ENCODE measurements at regions not wholly inside any gene's neighbourhood (a gene's known extent, or its start where the extent isn't known, plus 50 kb on each side); places are given as distances from the start of the nearest gene placed in this dataset.

DNA sequence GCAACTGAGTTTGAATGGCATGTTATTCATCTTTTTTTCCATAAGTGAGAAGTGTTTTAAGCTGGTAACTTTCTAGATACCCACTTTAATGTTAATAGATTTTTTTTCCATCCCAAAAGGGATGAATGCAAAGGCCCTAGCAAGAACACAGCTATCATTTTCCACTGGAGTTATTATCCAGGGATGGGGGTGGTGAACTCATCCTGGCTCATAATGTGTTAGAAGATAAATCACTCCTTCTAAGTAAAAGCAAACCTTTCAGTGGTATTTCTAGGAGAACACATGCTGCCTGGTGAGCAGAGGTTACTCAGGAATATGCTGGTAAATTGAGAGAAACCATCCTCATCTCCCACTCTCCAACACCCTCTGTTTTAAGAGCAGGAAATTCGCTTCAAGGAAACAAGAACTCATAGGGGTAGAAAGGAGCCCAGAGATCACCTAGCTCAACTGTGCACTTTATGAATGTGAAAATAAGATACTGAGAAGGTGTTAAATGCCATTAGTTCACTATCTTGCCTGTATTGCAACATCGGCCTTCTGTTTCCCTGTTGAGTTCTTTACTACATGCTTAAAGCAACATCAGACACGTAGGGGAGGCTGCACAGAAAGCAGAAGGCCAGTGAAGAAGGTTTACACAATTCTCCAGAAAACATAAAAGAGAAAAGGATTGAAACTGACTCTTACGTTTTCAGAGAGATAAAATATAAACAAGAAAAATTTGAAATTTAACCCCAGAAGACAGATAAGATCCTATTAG, 264.0 kb upstream of the PRKCQ start:
- H2AFZ ChIP-seq (ENCODE audit: low read length): no peak overlapping the region
- DNase-seq (ENCODE audit: insufficient read length, low spot score, missing footprints): no peak
- H3K79me2 ChIP-seq (ENCODE audit: insufficient read depth, low read length): no peaks in the 10 kb centered on the region
- no peak overlapping the region for H3K4me3 ChIP-seq (ENCODE audit: insufficient read depth, low read length)
- TF ChIP-seq CTCF (IDR thresholded peaks at IDR 0.05; ENCODE audit: extremely low read depth, low read depth, low read length): no peak
- H3K9me3 ChIP-seq (ENCODE audit: low read depth, low read length): no peaks in the 10 kb centered on the region
- H3K27ac ChIP-seq (ENCODE audit: low read depth, low read length): no peak overlapping the region
- H3K4me2 ChIP-seq (ENCODE audit: insufficient read depth, low read length): no peak overlapping the region
- H4K20me1 ChIP-seq (ENCODE audit: insufficient read depth, low read length): no peaks in the 10 kb centered on the region
- H3K36me3 ChIP-seq (ENCODE audit: insufficient read depth, low read length): no peaks in the 10 kb centered on the region
- no peaks in the 10 kb centered on the region for H3K27me3 ChIP-seq (ENCODE audit: insufficient read depth, low read length)
- H3K4me1 ChIP-seq (ENCODE audit: insufficient read depth, low read length): no peaks in the 10 kb centered on the region

- Histone ChIP-seq H3K36me3 (ENCODE audit: insufficient read depth, low read length) (no peaks in the 10 kb centered on the region), H3K4me1 (ENCODE audit: insufficient read depth, low read length) (no peaks in the 10 kb centered on the region), H4K20me1 (ENCODE audit: insufficient read depth, low read length) (no peaks in the 10 kb centered on the region), H3K4me3 (ENCODE audit: insufficient read depth, low read length) (no peak overlapping the region), H3K27me3 (ENCODE audit: insufficient read depth, low read length) (no peaks in the 10 kb centered on the region), H2AFZ (ENCODE audit: low read length) (no peak overlapping the region), H3K27ac (ENCODE audit: low read depth, low read length) (no peak overlapping the region), H3K79me2 (ENCODE audit: insufficient read depth, low read length) (no peaks in the 10 kb centered on the region), H3K9me3 (ENCODE audit: low read depth, low read length) (no peaks in the 10 kb centered on the region), H3K4me2 (ENCODE audit: insufficient read depth, low read length) (no peak overlapping the region)
- no peak for TF ChIP-seq CTCF (IDR thresholded peaks at IDR 0.05; ENCODE audit: extremely low read depth, low read depth, low read length)
- peak; percentile 22 for DNase-seq (ENCODE audit: insufficient read length, low spot score, missing footprints)
These were observed 263.4 kb upstream of the PRKCQ start for GRCh38 chr10:6843481-6843881.

DNA sequence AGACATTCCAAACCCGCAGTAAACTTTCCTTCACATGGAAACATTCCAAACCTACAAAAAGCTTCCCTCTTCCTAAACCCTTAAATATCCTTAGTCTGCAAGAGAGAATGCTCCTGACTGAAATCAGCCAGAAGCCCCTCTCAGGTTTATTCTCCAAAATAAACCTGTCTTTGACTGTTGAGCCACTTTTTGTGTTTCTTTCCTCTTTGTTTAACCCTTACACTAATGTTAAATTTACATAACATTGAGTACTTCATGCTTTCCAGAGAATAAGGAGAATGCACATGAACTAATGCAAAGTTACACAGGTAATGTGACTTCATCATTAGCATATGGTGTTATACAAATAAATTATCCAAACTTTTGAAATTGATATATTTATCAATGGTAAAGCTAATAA, 262.6 kb upstream of the PRKCQ start:
- H3K4me3 ChIP-seq (ENCODE audit: insufficient read depth, low read length): no peak overlapping the region
- TF ChIP-seq CTCF (IDR thresholded peaks at IDR 0.05; ENCODE audit: extremely low read depth, low read depth, low read length): no peak
- H3K36me3 ChIP-seq (ENCODE audit: insufficient read depth, low read length): no peaks in the 10 kb centered on the region
- H3K79me2 ChIP-seq (ENCODE audit: insufficient read depth, low read length): no peaks in the 10 kb centered on the region
- H2AFZ ChIP-seq (ENCODE audit: low read length): no peak overlapping the region
- DNase-seq (ENCODE audit: insufficient read length, low spot score, missing footprints): no peak
- H3K27ac ChIP-seq (ENCODE audit: low read depth, low read length): no peak overlapping the region
- H4K20me1 ChIP-seq (ENCODE audit: insufficient read depth, low read length): no peaks in the 10 kb centered on the region
- H3K4me1 ChIP-seq (ENCODE audit: insufficient read depth, low read length): no peaks in the 10 kb centered on the region
- no peaks in the 10 kb centered on the region for H3K27me3 ChIP-seq (ENCODE audit: insufficient read depth, low read length)
- H3K9me3 ChIP-seq (ENCODE audit: low read depth, low read length): no peaks in the 10 kb centered on the region
- H3K4me2 ChIP-seq (ENCODE audit: insufficient read depth, low read length): no peak overlapping the region

DNA sequence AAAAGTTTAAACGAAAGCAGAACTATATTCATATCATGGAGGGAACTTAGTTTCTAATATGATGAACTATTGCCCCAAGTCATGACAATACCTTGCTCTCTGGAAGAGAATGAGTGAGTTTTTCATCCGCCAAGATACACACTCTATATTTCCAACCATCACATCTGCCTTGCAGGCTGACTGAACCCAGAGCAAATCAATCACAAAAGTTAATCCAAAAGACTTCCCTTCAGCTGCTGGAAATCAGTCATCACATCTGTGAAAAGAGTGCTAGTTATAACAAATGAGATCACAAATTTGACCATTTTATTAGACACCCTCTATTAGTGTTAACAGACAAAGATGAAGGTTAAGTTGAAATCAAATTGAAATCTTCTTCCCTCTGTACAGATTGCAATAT, 261.7 kb upstream of the PRKCQ start:
- no peaks in the 10 kb centered on the region for H3K79me2 ChIP-seq (ENCODE audit: insufficient read depth, low read length)
- H3K27ac ChIP-seq (ENCODE audit: low read depth, low read length): no peak overlapping the region
- no peaks in the 10 kb centered on the region for H3K9me3 ChIP-seq (ENCODE audit: low read depth, low read length)
- H3K27me3 ChIP-seq (ENCODE audit: insufficient read depth, low read length): no peaks in the 10 kb centered on the region
- no peak for TF ChIP-seq CTCF (IDR thresholded peaks at IDR 0.05; ENCODE audit: extremely low read depth, low read depth, low read length)
- H4K20me1 ChIP-seq (ENCODE audit: insufficient read depth, low read length): no peaks in the 10 kb centered on the region
- no peak overlapping the region for H3K4me2 ChIP-seq (ENCODE audit: insufficient read depth, low read length)
- H3K36me3 ChIP-seq (ENCODE audit: insufficient read depth, low read length): no peaks in the 10 kb centered on the region
- no peak for DNase-seq (ENCODE audit: insufficient read length, low spot score, missing footprints)
- no peak overlapping the region for H3K4me3 ChIP-seq (ENCODE audit: insufficient read depth, low read length)
- H2AFZ ChIP-seq (ENCODE audit: low read length): no peak overlapping the region
- no peaks in the 10 kb centered on the region for H3K4me1 ChIP-seq (ENCODE audit: insufficient read depth, low read length)

All from osteoblast (primary cell).